ENCODE measurements at regions not wholly inside any gene's neighbourhood (a gene's known extent, or its start where the extent isn't known, plus 50 kb on each side); places are given as distances from the start of the nearest gene placed in this dataset.
"Not testable (repeated sequence)": the region's sequence is repeated elsewhere in the genome, so short reads cannot be mapped to it uniquely, and the experiment has no call there.

DNA sequence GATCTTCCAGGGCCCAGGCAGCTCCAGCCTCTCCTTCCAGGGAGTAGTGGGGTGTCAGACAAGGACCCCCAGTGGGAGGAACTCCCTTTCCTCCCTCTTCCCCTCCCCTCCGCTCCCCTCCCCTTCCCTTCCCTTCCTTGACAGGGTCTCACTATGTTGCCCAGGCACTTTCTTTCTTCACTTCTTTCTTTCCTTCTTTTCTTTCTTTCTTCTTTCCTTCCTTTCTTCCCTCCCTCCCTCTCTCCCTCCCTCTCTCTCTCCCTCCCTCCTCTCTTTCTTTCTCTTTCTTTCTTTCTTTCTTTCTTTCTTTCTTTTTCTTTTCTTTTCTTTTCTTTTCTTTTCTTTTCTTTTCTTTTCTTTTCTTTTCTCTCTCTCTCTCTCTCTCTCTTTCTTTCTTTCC lies 76.6 kb upstream of the LYZL2 start:
- TF ChIP-seq, protein P1, sequence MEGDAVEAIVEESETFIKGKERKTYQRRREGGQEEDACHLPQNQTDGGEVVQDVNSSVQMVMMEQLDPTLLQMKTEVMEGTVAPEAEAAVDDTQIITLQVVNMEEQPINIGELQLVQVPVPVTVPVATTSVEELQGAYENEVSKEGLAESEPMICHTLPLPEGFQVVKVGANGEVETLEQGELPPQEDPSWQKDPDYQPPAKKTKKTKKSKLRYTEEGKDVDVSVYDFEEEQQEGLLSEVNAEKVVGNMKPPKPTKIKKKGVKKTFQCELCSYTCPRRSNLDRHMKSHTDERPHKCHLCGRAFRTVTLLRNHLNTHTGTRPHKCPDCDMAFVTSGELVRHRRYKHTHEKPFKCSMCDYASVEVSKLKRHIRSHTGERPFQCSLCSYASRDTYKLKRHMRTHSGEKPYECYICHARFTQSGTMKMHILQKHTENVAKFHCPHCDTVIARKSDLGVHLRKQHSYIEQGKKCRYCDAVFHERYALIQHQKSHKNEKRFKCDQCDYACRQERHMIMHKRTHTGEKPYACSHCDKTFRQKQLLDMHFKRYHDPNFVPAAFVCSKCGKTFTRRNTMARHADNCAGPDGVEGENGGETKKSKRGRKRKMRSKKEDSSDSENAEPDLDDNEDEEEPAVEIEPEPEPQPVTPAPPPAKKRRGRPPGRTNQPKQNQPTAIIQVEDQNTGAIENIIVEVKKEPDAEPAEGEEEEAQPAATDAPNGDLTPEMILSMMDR (CRISPR knock-in tag; IDR thresholded peaks at IDR 0.05): not testable (repeated sequence)
- TF ChIP-seq, protein P2, sequence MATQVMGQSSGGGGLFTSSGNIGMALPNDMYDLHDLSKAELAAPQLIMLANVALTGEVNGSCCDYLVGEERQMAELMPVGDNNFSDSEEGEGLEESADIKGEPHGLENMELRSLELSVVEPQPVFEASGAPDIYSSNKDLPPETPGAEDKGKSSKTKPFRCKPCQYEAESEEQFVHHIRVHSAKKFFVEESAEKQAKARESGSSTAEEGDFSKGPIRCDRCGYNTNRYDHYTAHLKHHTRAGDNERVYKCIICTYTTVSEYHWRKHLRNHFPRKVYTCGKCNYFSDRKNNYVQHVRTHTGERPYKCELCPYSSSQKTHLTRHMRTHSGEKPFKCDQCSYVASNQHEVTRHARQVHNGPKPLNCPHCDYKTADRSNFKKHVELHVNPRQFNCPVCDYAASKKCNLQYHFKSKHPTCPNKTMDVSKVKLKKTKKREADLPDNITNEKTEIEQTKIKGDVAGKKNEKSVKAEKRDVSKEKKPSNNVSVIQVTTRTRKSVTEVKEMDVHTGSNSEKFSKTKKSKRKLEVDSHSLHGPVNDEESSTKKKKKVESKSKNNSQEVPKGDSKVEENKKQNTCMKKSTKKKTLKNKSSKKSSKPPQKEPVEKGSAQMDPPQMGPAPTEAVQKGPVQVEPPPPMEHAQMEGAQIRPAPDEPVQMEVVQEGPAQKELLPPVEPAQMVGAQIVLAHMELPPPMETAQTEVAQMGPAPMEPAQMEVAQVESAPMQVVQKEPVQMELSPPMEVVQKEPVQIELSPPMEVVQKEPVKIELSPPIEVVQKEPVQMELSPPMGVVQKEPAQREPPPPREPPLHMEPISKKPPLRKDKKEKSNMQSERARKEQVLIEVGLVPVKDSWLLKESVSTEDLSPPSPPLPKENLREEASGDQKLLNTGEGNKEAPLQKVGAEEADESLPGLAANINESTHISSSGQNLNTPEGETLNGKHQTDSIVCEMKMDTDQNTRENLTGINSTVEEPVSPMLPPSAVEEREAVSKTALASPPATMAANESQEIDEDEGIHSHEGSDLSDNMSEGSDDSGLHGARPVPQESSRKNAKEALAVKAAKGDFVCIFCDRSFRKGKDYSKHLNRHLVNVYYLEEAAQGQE (IDR thresholded peaks at IDR 0.05; ENCODE audit: borderline replicate concordance in 1 of 2, low read depth in 1 of 2, low read length in 2 of 2): not testable (repeated sequence)
- TF ChIP-seq, protein P3, sequence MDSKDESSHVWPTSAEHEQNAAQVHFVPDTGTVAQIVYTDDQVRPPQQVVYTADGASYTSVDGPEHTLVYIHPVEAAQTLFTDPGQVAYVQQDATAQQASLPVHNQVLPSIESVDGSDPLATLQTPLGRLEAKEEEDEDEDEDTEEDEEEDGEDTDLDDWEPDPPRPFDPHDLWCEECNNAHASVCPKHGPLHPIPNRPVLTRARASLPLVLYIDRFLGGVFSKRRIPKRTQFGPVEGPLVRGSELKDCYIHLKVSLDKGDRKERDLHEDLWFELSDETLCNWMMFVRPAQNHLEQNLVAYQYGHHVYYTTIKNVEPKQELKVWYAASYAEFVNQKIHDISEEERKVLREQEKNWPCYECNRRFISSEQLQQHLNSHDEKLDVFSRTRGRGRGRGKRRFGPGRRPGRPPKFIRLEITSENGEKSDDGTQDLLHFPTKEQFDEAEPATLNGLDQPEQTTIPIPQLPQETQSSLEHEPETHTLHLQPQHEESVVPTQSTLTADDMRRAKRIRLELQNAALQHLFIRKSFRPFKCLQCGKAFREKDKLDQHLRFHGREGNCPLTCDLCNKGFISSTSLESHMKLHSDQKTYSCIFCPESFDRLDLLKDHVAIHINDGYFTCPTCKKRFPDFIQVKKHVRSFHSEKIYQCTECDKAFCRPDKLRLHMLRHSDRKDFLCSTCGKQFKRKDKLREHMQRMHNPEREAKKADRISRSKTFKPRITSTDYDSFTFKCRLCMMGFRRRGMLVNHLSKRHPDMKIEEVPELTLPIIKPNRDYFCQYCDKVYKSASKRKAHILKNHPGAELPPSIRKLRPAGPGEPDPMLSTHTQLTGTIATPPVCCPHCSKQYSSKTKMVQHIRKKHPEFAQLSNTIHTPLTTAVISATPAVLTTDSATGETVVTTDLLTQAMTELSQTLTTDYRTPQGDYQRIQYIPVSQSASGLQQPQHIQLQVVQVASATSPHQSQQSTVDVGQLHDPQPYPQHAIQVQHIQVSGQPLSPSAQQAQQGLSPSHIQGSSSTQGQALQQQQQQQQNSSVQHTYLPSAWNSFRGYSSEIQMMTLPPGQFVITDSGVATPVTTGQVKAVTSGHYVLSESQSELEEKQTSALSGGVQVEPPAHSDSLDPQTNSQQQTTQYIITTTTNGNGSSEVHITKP (CRISPR knock-in tag; IDR thresholded peaks at IDR 0.05; ENCODE audit: low read depth): not testable (repeated sequence)
- TF ChIP-seq RAD21 (CRISPR knock-in tag; IDR thresholded peaks at IDR 0.05): not testable (repeated sequence)

All from HepG2 (cell line).